ENCODE measurements at regions not wholly inside any gene's neighbourhood (a gene's known extent, or its start where the extent isn't known, plus 50 kb on each side); places are given as distances from the start of the nearest gene placed in this dataset.
"Not testable (repeated sequence)": the region's sequence is repeated elsewhere in the genome, so short reads cannot be mapped to it uniquely, and the experiment has no call there.

DNA sequence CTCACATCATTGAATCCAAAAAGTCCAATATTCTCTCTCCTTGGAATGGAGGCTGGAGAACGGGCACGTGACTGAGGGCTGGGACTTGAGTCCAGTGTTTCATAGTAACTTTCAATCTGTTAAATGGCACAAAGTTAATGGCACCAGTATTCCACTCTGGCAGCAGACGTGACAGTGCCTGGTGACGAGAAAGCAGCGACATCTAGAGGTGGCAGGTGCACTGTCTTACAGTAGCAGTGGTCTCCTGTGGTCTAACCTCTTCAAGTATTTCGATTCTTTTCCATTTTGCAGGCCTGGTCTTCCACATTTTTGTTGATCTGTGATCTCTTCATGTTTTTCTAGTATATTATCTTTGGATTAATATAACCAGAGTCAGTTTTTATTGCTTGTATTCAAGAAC, 107.1 kb downstream of the OXSM start:
- no peak for DNase-seq

DNA sequence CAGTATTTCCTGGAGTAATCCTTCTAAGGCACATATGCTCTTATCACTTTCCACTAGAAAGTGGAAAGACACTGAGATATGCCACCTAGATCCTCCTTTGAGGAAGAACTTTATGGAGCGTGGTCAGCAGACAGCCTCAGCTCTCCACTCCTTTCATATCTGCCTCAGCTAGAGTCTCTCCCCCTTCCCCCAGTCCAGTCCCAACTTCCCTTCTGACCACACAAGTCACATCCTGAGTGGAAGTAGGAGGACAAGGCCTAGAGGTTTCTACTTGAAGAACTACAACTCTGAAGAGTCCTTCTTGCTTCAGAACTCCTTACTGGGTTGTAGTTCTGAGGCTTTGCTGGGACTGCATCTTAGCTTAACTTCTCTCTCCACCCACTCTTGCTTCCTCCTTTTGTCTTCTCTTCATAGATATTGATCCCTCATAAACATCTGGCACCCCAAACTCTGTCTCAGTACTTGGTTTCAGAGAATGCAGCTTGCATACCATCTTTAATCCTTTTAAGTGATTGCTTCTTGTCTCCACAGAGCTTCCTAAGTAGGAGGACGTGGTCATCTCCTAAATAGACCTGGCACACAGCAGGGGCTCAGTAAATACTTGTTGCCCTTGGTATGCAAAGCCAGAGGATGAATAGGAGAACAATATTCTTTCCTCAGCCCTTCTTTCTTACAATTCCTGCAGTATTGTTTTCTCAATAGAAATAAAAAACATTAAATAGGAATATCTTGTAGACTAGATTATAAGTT, 109.6 kb downstream of the OXSM start:
- DNase-seq: no peak

DNA sequence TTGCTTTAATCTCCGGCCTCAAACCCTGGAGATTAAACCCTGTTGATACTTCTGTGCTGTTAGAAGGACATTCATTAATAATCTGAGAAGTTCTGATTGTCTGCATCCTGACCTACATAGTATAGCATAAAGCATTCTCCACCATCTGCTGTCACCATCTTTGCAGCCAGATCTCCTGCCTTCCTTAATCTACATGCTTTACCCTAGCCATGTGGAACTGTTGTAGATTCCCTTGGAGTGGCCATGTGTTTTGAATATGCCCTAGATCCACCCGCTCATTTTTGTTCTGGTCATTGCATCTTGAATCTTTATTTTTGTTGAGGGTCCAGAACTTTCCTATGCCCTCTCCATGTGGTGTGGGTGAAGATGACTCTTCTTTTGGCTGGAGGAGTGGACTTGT, 110.3 kb downstream of the OXSM start:
- no peak for DNase-seq

DNA sequence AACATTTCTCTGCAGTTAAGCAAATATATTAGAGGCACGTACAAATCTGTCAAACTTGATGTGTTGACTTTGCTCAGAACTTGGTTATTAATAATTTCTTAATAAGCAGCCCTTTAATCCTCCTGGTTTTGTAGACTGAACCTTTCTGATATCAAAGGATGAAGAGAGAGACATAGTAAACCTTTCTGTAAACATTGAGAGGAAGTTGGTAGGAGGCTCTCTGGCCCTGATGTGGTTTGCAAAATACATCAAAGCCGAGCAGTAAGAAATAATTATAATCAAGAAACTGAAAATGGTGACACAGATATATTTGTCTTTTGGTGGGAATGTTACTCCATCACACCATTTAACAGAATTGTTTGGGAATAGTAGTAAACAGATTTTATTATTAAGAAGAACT, 111.9 kb downstream of the OXSM start:
- no peak for DNase-seq

DNA sequence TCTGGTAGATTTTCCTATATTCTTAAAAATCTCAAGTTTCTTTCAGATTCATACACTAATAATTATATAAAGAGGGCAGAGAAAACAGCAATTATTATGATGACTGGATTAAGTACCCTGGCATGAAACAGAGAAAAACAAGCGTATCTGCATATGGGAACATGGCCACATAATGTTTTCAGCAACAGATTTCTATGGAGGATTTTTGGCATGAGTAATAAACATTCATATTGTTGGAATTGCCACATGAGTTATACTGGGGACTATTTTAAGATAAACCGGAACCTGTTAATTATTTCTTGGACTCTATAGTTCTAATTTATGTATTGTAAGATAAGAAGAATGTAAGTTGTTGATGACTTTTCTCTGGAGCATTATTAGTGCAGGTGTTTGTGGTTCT, 112.7 kb downstream of the OXSM start:
- no peak for DNase-seq

DNA sequence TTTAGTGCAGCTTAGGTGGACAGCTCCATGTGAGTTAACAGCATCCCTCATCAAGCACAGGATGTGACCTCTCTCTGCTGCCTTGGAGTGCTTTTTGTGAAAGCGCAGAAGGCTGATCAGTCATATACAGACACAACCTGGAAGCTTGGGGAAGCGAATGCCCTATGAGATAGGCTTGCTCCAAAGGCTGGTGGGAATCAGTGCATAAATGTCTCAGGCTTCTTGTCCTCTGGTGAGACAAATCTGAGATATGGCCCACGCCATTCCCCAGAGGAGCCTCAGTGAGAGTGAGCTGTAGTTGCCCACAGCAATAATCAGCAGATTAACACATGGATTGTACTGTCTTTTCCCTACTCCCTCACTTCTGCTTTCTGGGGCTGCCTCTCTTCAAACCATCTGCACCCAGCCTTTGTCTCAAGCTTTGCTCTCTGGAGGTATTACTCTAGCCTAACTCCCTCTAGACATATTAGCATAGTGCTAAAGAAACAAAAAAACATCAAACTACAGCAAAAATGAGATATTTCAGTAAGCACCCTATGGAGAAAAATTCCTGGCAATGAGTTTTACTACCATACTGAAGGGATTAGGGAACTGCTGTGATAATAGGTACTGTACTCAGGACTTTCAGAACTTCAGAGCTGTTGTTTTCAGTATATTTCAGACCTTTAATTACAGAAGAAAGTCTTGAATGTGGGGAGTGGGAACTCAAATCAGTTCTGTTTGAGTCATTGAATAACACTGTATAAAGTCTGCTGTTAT, 113.7 kb downstream of the OXSM start:
- DNase-seq: no peak

DNA sequence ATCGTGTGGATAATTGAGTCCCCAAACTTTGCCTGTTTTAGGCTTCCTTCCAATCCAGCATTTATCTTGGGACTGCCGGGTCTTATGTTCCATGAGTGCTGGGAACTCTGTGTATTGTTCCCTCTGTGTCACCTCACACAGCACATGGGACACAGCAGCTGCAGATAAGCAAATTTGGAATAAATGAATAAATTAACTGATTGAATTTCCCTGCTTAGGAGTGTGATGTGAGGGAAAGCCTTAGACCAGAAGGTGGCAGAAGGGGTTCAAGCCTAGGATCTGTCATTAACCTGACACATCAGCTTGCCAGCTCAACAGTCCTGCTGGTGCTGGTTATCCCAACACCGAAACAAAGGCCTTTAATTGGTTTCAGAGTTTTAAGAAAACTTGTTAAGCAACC, 114.3 kb downstream of the OXSM start:
- DNase-seq: no peak

DNA sequence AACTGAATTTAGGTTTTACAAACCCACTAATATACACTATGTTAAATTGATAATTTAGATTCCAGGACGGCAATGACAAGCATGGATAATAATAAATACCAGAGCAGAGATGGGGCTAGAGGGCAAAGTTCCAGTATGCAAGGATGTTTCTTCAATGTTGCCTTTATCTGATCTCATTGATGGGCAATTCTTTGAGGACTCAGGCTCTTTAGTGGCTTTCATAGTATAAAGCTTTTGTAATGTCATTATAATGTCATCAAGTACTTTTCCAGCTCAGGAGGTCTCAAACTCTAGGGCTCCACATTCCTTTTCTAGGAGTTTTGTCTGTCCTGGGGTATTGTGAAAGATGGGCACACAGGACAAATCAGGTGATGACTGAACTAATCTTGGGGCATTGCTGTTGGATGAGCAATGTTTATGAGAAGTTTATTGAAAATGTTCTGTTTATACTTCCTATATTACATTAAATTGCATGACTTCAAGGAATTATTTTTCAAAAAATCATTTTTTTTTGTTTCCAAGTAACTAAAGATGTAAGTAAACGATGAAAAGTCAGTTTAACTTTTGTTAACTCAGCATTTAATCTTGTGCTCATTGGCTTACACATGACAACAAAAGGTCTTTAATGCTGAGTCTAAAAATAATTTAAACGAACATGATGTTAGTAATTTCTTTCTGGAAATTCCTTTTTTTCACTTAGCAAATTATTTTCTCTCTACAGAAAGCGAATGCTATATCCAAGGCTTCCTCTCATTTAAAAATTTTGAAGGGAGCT, 116.4 kb downstream of the OXSM start:
- no peak for DNase-seq

DNA sequence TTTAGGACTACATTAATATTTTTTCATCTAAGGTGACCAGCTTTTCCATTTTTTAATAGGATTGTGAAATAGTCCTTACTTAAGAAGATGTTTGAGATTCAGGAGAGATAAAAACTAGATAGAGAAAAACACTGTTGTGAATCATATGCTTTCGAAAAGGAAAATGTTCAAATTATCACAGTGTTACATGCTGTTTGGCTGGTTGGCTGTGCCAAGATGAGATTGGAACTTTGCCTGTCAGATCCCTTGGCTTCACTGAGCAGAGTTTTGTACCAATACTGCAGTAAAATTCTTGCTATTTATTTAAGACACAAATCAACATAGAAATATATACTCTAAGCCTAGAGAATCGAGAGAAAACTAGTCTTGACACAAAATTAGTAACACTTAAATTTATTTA, 117.2 kb downstream of the OXSM start:
- DNase-seq: no peak

DNA sequence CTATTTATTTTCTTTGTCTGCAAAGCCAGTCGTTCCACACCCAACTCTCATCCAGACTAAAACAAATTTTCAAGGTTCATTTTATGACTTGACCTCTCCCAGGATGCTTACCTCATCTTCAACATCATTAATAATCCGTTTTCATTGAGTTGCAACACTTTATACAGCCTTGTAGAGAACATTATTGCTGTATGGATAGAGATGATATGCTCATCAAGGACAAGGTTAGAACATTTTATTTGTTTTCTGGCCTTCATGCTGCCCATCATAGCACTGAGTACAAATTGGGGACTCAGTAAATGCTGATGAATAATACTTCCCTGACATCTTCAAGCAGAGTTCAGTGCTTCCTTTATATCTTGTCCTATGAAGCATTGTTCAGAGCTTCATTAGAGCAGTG, 120.2 kb downstream of the OXSM start:
- DNase-seq: no peak

DNA sequence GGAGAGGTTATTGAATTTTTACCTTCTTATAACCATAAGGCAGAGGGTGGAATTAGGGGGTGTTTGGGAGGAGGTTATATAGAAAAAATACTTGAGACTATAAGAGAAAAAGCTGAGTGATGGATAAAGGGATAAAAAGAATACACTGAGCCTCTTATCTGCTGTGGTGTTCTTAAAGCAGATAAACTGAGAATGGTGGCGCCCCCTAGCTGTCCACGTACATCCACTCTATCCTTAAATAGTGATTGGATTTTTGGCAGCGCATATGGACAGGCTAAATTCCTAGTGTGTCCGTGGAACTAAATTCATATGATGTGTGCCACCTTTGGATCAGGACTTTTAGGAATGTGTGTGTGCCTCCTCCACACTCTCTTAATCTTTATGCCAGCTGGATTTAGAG, 121.1 kb downstream of the OXSM start:
- no peak for DNase-seq

DNA sequence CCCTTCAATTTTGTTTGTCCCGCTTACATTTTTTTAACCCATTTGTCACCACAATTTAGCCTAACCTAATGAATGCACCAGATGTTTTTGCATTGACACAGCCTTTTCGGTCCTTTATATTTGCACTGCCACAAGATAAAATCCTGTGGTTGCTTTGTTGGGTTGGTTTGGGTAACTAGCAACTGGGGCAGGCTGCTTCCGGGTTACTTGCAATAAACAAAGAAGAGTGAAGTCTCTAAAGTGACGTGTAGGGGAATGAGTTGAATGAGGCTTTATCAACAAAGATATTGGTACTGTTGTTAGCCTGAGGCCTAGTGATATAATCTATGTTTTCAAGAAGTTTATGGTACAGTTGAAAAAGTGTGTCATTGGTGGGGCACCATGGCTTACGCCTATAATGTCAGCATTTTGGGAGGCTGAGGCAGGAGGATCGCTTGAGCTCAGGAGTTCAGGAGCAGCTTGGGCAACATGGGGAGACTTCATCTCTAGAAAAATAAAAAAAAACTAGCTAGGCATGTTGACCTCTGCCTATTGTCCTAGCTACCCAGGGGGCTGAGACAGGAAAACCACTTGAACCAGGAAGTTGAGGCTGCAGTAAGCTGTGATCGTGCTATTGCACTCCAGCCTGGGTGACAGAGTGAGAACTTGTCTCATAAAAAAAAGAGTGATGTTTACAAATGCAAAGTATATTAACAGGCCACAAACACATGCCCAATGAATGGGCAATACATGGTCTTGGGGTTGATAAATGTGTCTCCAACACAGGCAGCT, 121.8 kb downstream of the OXSM start:
- no peak for DNase-seq

DNA sequence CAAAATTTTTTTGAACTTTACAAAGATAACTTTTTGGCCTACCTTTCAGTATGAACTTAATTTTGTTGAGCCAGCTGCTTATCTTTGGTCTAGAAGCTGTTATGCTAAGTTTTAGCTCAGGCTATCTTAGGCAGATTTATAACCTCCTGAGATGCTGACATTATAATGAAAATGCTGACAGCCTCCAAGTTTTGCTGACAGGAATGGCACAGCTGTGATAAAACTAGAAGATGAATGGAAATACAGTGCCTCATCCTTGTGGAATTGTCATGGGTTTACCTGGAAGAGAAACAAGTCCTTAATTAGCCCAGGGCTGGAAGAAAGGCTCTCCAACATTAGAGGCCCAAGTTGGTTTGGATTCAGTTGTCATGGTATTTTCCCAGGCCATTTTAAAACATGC, 123.3 kb downstream of the OXSM start:
- no peak for DNase-seq

DNA sequence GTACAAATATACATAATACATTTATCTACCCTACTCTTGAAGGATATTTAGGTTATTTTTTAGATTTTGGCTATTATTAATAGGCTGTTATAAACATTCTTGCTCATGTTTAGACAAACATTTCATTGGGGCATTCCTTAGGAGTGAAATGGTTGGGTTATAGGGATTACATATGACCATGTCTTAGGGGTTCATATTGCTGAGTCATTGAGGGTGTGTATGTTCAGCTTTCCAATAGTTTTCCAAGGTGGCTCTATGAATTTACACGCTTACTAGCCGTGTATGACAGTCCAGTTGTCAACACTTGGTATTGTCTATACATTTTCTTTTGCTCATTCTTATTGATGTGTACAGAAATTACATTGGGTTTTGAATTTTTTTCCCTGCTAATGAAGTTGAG, 125.8 kb downstream of the OXSM start:
- no peak for DNase-seq

DNA sequence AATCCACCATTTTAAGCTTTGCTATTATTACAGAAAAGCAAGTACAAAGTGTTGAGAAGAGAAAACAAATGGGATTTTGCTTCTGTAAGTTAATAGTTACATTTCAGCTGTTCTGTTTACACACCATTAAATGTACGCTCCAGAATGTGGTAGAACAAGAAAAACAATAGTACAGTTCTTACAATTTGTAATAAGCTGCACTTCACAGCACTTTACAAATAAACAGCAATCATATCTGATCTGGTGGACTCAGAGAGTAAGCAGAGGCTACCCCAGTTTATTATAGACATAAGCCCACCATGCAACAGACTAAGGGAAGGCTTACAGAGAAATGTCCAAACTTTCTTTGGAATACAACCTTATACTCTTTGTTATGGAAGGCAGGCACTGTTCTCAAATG, 126.4 kb downstream of the OXSM start:
- no peak for DNase-seq

DNA sequence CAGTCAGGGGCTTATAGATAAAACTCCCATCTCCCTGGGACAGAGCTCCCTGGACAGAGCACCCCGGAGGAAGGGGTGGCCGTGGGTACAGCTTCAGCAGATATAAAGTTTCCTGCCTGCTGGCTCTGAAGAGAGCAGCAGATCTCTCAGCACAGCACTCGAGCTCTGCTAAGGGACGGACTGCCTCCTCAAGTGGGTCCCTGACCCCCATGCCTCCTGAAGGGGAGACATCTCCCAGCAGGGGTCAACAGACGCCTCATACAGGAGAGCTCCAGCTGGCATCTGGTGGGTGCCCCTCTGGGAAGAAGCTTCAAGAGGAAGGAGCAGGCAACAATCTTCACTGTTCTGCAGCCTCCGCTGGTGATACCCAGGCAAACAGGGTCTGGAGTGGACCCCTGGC, 142.1 kb downstream of the OXSM start:
- DNase-seq: not testable (repeated sequence)

DNA sequence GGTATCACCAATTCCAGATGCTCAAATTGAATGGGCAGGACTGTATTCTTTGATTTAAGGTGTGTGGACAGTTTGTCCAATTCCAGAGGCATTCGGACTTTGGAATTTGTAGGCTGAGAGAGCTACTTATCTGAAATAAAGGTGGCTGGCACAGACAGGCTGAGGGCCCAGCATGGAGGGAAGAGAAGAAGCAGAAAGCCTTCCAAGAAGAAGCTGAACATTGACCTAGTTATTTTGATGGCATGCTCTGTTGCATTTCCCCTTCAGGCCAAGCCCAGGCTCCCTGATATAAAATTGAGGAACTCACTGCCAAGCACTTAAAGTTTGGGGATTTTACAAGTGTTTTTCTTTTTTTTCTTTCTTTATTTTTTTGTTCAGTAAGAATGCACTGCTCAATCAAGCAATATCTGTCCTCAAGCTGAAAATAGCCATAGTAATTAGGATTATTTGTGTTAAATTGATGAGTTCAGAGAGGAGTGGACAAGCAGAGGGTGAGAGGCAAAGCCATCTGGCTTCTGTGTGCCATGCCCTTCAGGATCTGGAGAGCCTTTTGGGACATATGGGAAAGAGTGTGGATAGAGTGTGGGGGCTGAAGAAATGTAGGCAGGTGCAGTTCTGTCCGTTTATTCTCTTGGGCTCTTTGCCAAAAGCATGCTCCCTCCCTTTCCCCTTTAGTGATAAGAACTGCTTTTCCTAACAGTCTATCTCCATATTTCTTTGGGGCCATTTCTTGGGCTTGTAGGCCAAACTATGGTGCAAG, 148.9 kb downstream of the OXSM start:
- DNase-seq: no peak

DNA sequence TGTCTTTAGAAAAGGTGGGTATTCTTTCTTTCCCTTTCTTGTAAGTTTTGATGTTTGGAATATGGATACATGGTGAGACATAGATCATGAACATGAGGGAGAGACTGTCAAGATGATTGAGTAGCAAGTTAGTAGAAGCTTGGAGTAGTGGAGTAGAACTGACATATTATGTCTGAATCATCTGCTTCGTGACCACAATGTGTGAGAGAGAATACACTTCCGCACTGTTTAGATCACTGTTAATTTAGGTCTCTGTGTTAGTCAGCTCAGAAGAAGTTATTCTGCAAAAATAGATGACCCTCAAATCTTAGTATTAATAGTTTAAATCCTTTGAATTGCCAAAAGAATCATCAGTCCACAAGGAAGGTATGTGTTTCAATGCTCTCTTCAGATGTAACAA, 151.0 kb downstream of the OXSM start:
- no peak for DNase-seq

DNA sequence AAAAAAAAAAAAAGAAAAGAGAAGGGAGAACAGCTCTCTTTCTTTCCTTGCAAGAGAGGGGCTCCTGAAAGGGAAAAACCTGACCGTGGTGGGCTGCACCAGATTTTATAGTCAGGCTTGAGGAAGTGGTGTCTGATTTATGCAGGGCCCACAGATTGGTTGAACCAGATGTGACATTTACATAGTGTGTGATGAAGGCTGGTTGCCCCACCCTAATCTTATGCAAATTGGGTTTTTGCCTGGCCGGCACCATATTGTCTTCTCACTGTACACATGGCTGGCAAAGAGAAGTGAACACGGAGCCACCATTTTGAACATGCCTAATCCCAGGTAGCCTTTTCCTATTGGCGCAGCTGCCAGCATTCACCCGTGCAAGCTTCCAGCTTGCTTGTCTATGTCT, 154.4 kb downstream of the OXSM start:
- DNase-seq: no peak

DNA sequence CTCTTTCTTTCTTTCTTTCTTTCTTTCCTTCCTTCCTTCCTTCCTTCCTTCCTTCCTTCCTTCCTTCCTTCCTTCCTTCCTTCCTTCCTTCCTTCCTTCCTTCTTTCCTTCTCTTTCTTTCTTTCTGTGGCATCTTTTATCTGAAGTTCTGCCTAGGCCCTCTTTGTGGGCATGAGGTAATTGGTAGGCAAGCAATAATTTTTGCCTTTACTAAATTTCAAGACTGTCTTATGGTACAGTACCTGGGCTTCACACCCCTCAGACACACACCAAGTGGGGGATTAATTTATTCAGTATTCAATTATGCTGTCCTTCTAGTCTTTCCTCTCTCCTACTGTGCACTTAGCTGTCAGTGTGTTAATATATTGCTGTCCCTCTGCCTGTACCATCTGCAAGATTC, 155.5 kb downstream of the OXSM start:
- no peak for DNase-seq

DNA sequence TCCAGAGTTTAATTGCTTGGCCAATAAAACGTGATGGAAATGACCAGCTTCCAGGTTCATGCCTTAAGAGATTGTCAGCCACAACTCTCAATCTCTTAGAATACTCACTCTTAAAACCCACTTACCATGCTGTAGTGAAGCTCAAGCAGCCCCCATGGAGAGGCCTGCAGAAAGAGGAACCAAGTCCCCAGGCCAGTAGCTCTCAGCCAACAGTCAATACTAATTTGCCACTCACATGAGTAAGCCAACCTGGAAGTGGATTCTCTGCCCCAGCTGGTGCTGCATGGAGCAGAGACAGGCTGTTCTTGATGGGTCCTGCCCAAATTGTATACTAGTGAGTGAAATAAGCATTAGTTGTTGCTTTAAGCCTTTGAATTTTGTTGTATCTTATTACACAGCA, 155.9 kb downstream of the OXSM start:
- DNase-seq: no peak

DNA sequence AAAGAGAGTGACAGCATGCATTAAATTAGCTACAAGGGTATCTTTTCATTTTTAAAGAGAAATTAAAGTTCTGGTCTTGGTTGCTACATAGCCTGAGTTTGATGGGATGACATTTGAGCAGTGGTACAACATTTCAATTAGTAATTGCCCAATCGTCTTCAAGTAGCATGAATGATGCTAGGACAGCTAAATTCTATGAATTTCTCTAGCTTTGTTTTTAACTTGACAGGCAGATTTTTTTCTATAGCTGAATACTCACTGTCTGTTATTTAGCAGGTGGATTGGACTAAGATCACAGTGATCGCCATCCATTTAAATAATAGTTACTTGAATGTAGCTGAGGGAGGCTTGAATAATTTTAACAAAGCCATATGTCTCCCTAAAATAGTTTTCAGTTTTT, 162.2 kb downstream of the OXSM start:
- no peak for DNase-seq
